ENCODE measurements at regions not wholly inside any gene's neighbourhood (a gene's known extent, or its start where the extent isn't known, plus 50 kb on each side); places are given as distances from the start of the nearest gene placed in this dataset.

- TF ChIP-seq, protein P1, sequence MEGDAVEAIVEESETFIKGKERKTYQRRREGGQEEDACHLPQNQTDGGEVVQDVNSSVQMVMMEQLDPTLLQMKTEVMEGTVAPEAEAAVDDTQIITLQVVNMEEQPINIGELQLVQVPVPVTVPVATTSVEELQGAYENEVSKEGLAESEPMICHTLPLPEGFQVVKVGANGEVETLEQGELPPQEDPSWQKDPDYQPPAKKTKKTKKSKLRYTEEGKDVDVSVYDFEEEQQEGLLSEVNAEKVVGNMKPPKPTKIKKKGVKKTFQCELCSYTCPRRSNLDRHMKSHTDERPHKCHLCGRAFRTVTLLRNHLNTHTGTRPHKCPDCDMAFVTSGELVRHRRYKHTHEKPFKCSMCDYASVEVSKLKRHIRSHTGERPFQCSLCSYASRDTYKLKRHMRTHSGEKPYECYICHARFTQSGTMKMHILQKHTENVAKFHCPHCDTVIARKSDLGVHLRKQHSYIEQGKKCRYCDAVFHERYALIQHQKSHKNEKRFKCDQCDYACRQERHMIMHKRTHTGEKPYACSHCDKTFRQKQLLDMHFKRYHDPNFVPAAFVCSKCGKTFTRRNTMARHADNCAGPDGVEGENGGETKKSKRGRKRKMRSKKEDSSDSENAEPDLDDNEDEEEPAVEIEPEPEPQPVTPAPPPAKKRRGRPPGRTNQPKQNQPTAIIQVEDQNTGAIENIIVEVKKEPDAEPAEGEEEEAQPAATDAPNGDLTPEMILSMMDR (IDR thresholded peaks at IDR 0.05; ENCODE audit: poor library complexity), result no peak
- TF ChIP-seq EZH2phosphoT487 (IDR thresholded peaks at IDR 0.05; ENCODE audit: low read depth, severe bottlenecking, unreplicated experiment), result no peak
Observed at GRCh38 chr10:2761971-2762370, 305.4 kb upstream of the PFKP start.
